Mesothelial cell of epicardium (in vitro differentiated cells): ENCODE measurements at regions not wholly inside any gene's neighbourhood (a gene's known extent, or its start where the extent isn't known, plus 50 kb on each side); places are given as distances from the start of the nearest gene placed in this dataset.
A peak's percentile ranks its signal among the peaks of the same experiment; 100 is the strongest.

Source experiments
- DNase-seq, 2 experiments: peaks; one replicate each; pipeline ENCODE4 v3.0.0; 2021; ENCODE audit warnings: low spot score in 2 of 2; ENCODE audit not compliant: unreplicated experiment in 2 of 2
- H3K27ac Mint-ChIP-seq: 2 replicates; pipeline ENCODE4 v1.8.0; 2021; ENCODE audit warnings: mixed read lengths
- H3K27me3 Mint-ChIP-seq: 2 replicates; pipeline ENCODE4 v1.8.0; 2021; ENCODE audit warnings: low read depth, mixed read lengths
- H3K36me3 Mint-ChIP-seq: 2 replicates; pipeline ENCODE4 v1.8.0; 2021; ENCODE audit warnings: mixed read lengths
- H3K4me1 Mint-ChIP-seq: 2 replicates; pipeline ENCODE4 v1.8.0; 2021; ENCODE audit warnings: mixed read lengths
- H3K4me3 Mint-ChIP-seq: 2 replicates; pipeline ENCODE4 v1.8.0; 2021; ENCODE audit warnings: mild to moderate bottlenecking, moderate library complexity, mixed read lengths
- H3K9me3 Mint-ChIP-seq: 2 replicates; pipeline ENCODE4 v1.8.0; 2021; ENCODE audit warnings: mixed read lengths
- TF ChIP-seq, protein P1 (sequence below): fragments of 200-600 bp; sonication (generic); IDR thresholded peaks from one replicate; pipeline ENCODE4 v1.5.0; 2021; ENCODE audit warnings: antibody characterized with exemption; ENCODE audit not compliant: unreplicated experiment

DNA sequence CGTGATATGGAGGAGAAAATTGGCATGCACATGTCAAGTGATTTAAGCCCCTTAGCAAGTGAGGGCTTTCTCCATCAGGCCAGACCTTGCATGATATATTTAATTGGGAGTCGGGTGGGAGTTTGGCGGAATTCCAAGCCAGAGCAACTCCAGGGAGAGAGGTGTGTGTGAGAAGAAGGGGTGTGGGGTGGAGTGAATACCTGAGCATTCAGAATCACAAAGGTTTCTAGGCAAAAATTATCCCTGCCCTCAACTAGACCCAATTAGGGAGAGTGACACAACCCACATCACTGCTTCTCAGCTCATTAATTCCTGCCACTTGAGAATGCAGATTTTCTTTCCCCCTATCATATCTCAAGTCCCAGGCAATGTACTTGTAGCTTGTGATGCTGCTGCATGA lies 279.7 kb upstream of the TUT7 start:
- no peak overlapping the region for H3K27ac Mint-ChIP-seq
- DNase-seq: peak in 1 of 2 experiments; percentile 53
- no peaks in the 10 kb centered on the region for H3K36me3 Mint-ChIP-seq
- no peaks in the 10 kb centered on the region for H3K9me3 Mint-ChIP-seq
- no peak overlapping the region for H3K4me3 Mint-ChIP-seq
- H3K27me3 Mint-ChIP-seq: no peaks in the 10 kb centered on the region
- H3K4me1 Mint-ChIP-seq: peaks cover 43% of the 10 kb centered on the region
- TF ChIP-seq, protein P1, sequence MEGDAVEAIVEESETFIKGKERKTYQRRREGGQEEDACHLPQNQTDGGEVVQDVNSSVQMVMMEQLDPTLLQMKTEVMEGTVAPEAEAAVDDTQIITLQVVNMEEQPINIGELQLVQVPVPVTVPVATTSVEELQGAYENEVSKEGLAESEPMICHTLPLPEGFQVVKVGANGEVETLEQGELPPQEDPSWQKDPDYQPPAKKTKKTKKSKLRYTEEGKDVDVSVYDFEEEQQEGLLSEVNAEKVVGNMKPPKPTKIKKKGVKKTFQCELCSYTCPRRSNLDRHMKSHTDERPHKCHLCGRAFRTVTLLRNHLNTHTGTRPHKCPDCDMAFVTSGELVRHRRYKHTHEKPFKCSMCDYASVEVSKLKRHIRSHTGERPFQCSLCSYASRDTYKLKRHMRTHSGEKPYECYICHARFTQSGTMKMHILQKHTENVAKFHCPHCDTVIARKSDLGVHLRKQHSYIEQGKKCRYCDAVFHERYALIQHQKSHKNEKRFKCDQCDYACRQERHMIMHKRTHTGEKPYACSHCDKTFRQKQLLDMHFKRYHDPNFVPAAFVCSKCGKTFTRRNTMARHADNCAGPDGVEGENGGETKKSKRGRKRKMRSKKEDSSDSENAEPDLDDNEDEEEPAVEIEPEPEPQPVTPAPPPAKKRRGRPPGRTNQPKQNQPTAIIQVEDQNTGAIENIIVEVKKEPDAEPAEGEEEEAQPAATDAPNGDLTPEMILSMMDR: no peak

DNA sequence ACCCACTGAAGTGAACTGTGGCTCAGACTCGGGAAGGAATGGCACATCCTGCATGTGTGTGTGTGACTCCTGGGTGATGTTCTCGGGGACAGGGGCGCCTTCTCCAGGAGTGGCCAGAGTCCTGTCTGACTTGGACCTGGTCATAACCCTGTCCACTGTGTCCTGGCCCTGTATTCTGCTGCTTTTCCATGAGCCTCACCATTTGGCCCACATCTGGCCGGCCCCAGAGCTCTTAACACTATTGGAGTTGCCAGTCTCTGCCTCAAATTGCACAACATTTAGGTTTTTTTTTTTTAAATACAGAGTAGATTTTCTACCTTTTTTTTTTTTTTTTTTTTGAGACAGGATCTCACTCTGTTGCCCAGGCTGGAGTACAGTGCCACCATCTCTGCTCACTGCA lies 278.3 kb upstream of the TUT7 start:
- Mint-ChIP-seq H3K4me3 (no peak overlapping the region), H3K27me3 (no peaks in the 10 kb centered on the region), H3K4me1 (peaks cover 40% of the 10 kb centered on the region), H3K27ac (no peak overlapping the region), H3K9me3 (no peaks in the 10 kb centered on the region), H3K36me3 (no peaks in the 10 kb centered on the region)
- DNase-seq: no peak
- TF ChIP-seq, protein P1: no peak

DNA sequence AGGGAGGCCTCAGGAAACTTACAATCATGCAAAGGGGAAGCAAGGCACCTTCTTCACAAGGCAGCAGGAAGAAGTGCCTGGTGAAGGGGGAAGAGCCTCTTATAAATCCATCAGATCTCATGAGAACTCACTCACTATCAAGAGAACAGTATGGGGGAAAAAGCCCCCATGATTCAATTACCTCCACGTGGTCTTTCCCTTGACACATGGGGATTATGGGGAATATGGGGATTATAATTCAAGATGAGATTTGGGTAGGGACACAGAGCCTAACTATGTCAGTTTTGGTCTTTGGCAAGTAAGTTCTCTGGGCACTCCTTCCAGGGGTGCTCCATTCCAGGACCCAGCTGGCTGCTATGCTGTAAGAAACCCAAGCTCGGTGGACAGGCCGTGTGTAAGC lies 275.3 kb upstream of the TUT7 start:
- no peak overlapping the region for H3K4me3 Mint-ChIP-seq
- no peak for DNase-seq
- H3K27me3 Mint-ChIP-seq: no peaks in the 10 kb centered on the region
- H3K36me3 Mint-ChIP-seq: no peaks in the 10 kb centered on the region
- no peak overlapping the region for H3K27ac Mint-ChIP-seq
- H3K4me1 Mint-ChIP-seq: peaks cover 28% of the 10 kb centered on the region
- no peaks in the 10 kb centered on the region for H3K9me3 Mint-ChIP-seq
- TF ChIP-seq, protein P1: no peak

DNA sequence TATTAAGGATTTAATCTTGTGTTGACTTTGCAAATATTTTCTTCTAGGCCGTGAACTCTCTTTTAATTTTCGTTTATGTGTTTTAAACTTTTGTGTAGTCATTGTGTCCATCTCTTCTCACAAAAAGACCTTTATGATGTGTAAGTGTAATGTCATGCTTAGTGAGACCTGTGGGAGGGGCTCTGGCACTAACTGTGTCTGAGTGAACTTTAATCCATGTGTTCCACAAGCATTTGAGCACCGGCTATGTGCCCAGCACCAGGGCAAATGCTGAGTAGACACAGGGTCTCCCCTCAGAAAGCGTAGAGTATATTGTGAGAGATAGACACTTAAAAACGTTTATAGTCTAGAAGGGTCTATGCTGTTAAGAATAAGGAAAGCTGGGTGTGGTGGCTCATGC lies 272.6 kb upstream of the TUT7 start:
- Mint-ChIP-seq H3K4me3 (no peak overlapping the region), H3K9me3 (no peaks in the 10 kb centered on the region), H3K27ac (no peak overlapping the region), H3K27me3 (no peaks in the 10 kb centered on the region), H3K4me1 (peaks cover 11% of the 10 kb centered on the region), H3K36me3 (no peaks in the 10 kb centered on the region)
- TF ChIP-seq, protein P1: no peak
- DNase-seq: no peak

DNA sequence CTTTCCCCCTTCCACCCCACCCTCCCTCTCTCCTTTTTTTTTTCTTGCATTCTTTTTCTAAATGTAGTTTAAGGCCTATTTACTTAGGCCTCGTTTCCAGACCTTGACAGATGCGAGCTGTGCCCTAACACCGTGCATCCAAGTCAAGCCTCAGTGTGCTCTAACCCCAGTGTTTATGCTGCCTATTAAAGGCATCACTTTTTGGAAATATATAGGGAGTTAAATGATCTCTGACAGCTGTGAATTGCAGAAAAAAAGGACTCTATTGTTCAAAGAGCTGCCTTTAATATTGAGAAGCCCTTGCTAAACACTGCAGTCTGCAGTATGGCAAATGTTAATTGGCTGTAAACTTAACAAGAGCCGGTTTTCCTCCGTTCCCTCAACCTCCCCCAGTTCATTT lies 270.4 kb upstream of the TUT7 start:
- TF ChIP-seq, protein P1: no peak
- H3K9me3 Mint-ChIP-seq: no peaks in the 10 kb centered on the region
- no peak for DNase-seq
- no peak overlapping the region for H3K4me3 Mint-ChIP-seq
- peaks cover 11% of the 10 kb centered on the region for H3K4me1 Mint-ChIP-seq
- no peaks in the 10 kb centered on the region for H3K27me3 Mint-ChIP-seq
- no peaks in the 10 kb centered on the region for H3K36me3 Mint-ChIP-seq
- H3K27ac Mint-ChIP-seq: peak overlapping the region; percentile 35
